HEK293 (cell line): ENCODE measurements at regions not wholly inside any gene's neighbourhood (a gene's known extent, or its start where the extent isn't known, plus 50 kb on each side); places are given as distances from the start of the nearest gene placed in this dataset.

ENCODE experiments used
- CTCF ChIA-PET: fragments of 350-600 bp; formaldehyde crosslinking; extraction: SDS; loops from one replicate; lab custom pipeline; 2021; ENCODE audit warnings: antibody characterized with exemption; lab: Yijun Ruan, JAX
- POLR2A ChIA-PET: fragments of 300-600 bp; formaldehyde crosslinking; extraction: SDS; loops from one replicate; lab custom pipeline; 2020; ENCODE audit warnings: antibody characterized with exemption, inconsistent platforms; lab: Yijun Ruan, JAX
- H3K27ac ChIP-seq: fragments of 200-500 bp; sonication (Bioruptor generic); 2 replicates; pipeline ENCODE4 v1.5.1; 2014; ENCODE audit warnings: low read depth, low read length, control low read depth, inconsistent platforms; ENCODE audit errors: extremely low read depth
- H3K36me3 ChIP-seq, 2 experiments: fragments of 200-500 bp in 1 of 2; sonication (Bioruptor generic) in 1 of 2; 1 replicate in 1 of 2; 2 replicates in 1 of 2; pipeline ENCODE4 v1.5.1; 2014 to 2017; ENCODE audit warnings: inconsistent platforms in 2 of 2, low read length in 2 of 2; ENCODE audit not compliant: control insufficient read depth in 2 of 2, insufficient read depth in 1 of 2
- H3K4me1 ChIP-seq: fragments of 200-500 bp; sonication (Bioruptor generic); 2 replicates; pipeline ENCODE4 v1.5.1; 2014; ENCODE audit warnings: mild to moderate bottlenecking, low read length, inconsistent platforms; ENCODE audit not compliant: control insufficient read depth, insufficient read depth
- H3K4me3 ChIP-seq: 2 replicates; pipeline ENCODE4 v1.5.1; 2011; ENCODE audit warnings: low read depth, mild to moderate bottlenecking, control low read depth, low read length, moderate library complexity
- H3K9me3 ChIP-seq: fragments of 200-500 bp; sonication (Bioruptor generic); 2 replicates; pipeline ENCODE4 v1.5.1; 2014; ENCODE audit warnings: low read depth, low read length, inconsistent platforms; ENCODE audit not compliant: control insufficient read depth, insufficient read depth
- INSM2 ChIP-seq: fragments of 450-650 bp; formaldehyde crosslinking; IDR thresholded peaks from 2 replicates; pipeline ENCODE4 v1.5.1; 2016; ENCODE audit warnings: missing biosample characterization, missing genetic modification characterization
- OVOL3 ChIP-seq: fragments of 450-650 bp; formaldehyde crosslinking; IDR thresholded peaks from 2 replicates; pipeline ENCODE4 v1.5.1; 2016; ENCODE audit warnings: missing biosample characterization, missing genetic modification characterization
- PRDM4 ChIP-seq: fragments of 450-650 bp; formaldehyde crosslinking; IDR thresholded peaks from 2 replicates; pipeline ENCODE4 v1.5.1; 2017; ENCODE audit warnings: missing biosample characterization, missing genetic modification characterization
- ZBTB48 ChIP-seq: fragments of 450-650 bp; formaldehyde crosslinking; IDR thresholded peaks from 2 replicates; pipeline ENCODE4 v1.5.1; 2016; ENCODE audit warnings: missing biosample characterization, missing genetic modification characterization
- ZNF133 ChIP-seq: fragments of 450-650 bp; formaldehyde crosslinking; IDR thresholded peaks from 2 replicates; pipeline ENCODE4 v1.5.1; 2016; ENCODE audit warnings: missing biosample characterization, missing genetic modification characterization
- ZNF140 ChIP-seq: fragments of 450-650 bp; formaldehyde crosslinking; IDR thresholded peaks from 2 replicates; pipeline ENCODE4 v1.5.1; 2016; ENCODE audit warnings: missing biosample characterization, missing genetic modification characterization
- ZNF18 ChIP-seq: fragments of 450-650 bp; formaldehyde crosslinking; IDR thresholded peaks from 2 replicates; pipeline ENCODE4 v1.5.1; 2016; ENCODE audit warnings: missing biosample characterization, missing genetic modification characterization
- ZNF184 ChIP-seq: fragments of 450-650 bp; IDR thresholded peaks from 2 replicates; pipeline ENCODE4 v1.5.1; 2018; ENCODE audit warnings: missing biosample characterization, mild to moderate bottlenecking, missing genetic modification characterization
- ZNF292 ChIP-seq: fragments of 450-650 bp; formaldehyde crosslinking; IDR thresholded peaks from 2 replicates; pipeline ENCODE4 v1.5.1; 2016; ENCODE audit warnings: low read depth, missing biosample characterization, missing genetic modification characterization, borderline replicate concordance
- ZNF350 ChIP-seq: fragments of 450-650 bp; formaldehyde crosslinking; IDR thresholded peaks from 2 replicates; pipeline ENCODE4 v1.5.0; 2017; ENCODE audit warnings: missing biosample characterization, mild to moderate bottlenecking, missing genetic modification characterization
- ZNF513 ChIP-seq: fragments of 450-650 bp; IDR thresholded peaks from 2 replicates; pipeline ENCODE4 v1.5.1; 2018; ENCODE audit warnings: missing biosample characterization, missing genetic modification characterization
- TF ChIP-seq, protein P1 (sequence below): fragments of 450-650 bp; formaldehyde crosslinking; conservative IDR thresholded peaks from 2 replicates; pipeline ENCODE4 v1.5.1; 2016; ENCODE audit warnings: low read depth, missing biosample characterization, missing genetic modification characterization
- TF ChIP-seq, protein P2 (sequence below): fragments of 450-650 bp; formaldehyde crosslinking; IDR thresholded peaks from 2 replicates; pipeline ENCODE4 v1.5.1; 2017; ENCODE audit warnings: missing biosample characterization, missing genetic modification characterization

DNA sequence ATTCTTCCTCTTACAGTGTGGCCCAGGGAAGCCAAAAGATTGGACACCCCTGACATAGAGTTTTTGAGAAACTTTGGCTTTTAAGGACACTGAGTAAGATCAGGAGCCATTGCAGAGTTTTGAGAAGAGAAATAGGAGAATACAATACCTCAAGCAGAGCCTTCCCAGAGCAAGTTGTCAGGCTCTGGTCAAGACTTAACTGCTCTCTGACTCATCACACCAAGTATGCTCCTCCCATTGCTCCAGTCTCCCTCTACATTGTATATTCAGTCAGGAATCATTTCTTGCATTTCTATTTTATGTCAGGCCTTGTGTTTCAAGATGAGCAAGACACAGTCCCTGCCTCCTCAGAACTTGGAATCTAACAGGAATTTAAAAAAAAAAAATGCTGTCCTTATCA lies 176.4 kb upstream of the FMR1 start:
- ChIA-PET CTCF (interaction anchor here (0.6 kb wide), 1 partner anchor 1493 kb away, joined by 3 read pairs; no protein-coding TSS in a partner anchor), POLR2A (no interaction called here)
- TF ChIP-seq, protein P1, sequence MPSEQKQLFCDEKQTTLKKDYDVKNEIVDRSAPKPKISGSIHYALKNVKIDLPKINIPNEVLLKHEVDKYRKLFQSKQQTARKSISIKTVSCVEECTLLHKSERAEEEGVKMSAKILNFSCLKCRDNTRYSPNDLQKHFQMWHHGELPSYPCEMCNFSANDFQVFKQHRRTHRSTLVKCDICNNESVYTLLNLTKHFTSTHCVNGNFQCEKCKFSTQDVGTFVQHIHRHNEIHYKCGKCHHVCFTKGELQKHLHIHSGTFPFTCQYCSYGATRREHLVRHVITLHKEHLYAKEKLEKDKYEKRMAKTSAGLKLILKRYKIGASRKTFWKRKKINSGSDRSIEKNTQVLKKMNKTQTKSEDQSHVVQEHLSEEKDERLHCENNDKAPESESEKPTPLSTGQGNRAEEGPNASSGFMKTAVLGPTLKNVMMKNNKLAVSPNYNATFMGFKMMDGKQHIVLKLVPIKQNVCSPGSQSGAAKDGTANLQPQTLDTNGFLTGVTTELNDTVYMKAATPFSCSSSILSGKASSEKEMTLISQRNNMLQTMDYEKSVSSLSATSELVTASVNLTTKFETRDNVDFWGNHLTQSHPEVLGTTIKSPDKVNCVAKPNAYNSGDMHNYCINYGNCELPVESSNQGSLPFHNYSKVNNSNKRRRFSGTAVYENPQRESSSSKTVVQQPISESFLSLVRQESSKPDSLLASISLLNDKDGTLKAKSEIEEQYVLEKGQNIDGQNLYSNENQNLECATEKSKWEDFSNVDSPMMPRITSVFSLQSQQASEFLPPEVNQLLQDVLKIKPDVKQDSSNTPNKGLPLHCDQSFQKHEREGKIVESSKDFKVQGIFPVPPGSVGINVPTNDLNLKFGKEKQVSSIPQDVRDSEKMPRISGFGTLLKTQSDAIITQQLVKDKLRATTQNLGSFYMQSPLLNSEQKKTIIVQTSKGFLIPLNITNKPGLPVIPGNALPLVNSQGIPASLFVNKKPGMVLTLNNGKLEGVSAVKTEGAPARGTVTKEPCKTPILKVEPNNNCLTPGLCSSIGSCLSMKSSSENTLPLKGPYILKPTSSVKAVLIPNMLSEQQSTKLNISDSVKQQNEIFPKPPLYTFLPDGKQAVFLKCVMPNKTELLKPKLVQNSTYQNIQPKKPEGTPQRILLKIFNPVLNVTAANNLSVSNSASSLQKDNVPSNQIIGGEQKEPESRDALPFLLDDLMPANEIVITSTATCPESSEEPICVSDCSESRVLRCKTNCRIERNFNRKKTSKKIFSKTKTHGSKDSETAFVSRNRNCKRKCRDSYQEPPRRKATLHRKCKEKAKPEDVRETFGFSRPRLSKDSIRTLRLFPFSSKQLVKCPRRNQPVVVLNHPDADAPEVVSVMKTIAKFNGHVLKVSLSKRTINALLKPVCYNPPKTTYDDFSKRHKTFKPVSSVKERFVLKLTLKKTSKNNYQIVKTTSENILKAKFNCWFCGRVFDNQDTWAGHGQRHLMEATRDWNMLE (tag by site-specific recombination) = no peak
- TF ChIP-seq ZNF292 (tag by site-specific recombination) (no peak), ZBTB48 (tag by site-specific recombination) (no peak), ZNF18 (tag by site-specific recombination) (no peak), ZNF350 (tag by site-specific recombination) (no peak), PRDM4 (tag by site-specific recombination) (no peak), ZNF184 (tag by site-specific recombination) (no peak), INSM2 (no peak)
- Histone ChIP-seq H3K36me3 (no peaks in the 10 kb centered on the region), H3K9me3 (no peaks in the 10 kb centered on the region; the same call in 1 of the 2 replicates), H3K4me3 (no peak overlapping the region), H3K4me1 (no peaks in the 10 kb centered on the region), H3K27ac (no peak overlapping the region)

GRCh38 chrX:147736045-147736444 lies 175.7 kb upstream of the FMR1 start:
- H3K4me1 ChIP-seq = no peaks in the 10 kb centered on the region
- no peak overlapping the region for H3K27ac ChIP-seq
- POLR2A ChIA-PET = no interaction called here
- H3K9me3 ChIP-seq = no peaks in the 10 kb centered on the region; the same call in 1 of the 2 replicates
- no peak overlapping the region for H3K4me3 ChIP-seq
- H3K36me3 ChIP-seq = no peaks in the 10 kb centered on the region
- CTCF ChIA-PET = no interaction called here
- TF ChIP-seq ZNF133 (tag by site-specific recombination) = no peak
- TF ChIP-seq ZNF140 (tag by site-specific recombination) = no peak
- TF ChIP-seq ZNF513 (tag by site-specific recombination) = no peak
- TF ChIP-seq, protein P2, sequence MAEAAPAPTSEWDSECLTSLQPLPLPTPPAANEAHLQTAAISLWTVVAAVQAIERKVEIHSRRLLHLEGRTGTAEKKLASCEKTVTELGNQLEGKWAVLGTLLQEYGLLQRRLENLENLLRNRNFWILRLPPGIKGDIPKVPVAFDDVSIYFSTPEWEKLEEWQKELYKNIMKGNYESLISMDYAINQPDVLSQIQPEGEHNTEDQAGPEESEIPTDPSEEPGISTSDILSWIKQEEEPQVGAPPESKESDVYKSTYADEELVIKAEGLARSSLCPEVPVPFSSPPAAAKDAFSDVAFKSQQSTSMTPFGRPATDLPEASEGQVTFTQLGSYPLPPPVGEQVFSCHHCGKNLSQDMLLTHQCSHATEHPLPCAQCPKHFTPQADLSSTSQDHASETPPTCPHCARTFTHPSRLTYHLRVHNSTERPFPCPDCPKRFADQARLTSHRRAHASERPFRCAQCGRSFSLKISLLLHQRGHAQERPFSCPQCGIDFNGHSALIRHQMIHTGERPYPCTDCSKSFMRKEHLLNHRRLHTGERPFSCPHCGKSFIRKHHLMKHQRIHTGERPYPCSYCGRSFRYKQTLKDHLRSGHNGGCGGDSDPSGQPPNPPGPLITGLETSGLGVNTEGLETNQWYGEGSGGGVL (tag by site-specific recombination) = no peak
- no peak for TF ChIP-seq OVOL3
